Kidney glomerular epithelial cell (primary cell): ENCODE measurements at regions not wholly inside any gene's neighbourhood (a gene's known extent, or its start where the extent isn't known, plus 50 kb on each side); places are given as distances from the start of the nearest gene placed in this dataset.
"Not testable (repeated sequence)": the region's sequence is repeated elsewhere in the genome, so short reads cannot be mapped to it uniquely, and the experiment has no call there.

Experiments used
- DNase-seq: peaks from one replicate; lab custom pipeline; 2025; lab: John Stamatoyannopoulos, UW

- no peak for DNase-seq
Measured at GRCh38 chr9:82722561-82722960, 340.4 kb downstream of the RASEF start.

DNA sequence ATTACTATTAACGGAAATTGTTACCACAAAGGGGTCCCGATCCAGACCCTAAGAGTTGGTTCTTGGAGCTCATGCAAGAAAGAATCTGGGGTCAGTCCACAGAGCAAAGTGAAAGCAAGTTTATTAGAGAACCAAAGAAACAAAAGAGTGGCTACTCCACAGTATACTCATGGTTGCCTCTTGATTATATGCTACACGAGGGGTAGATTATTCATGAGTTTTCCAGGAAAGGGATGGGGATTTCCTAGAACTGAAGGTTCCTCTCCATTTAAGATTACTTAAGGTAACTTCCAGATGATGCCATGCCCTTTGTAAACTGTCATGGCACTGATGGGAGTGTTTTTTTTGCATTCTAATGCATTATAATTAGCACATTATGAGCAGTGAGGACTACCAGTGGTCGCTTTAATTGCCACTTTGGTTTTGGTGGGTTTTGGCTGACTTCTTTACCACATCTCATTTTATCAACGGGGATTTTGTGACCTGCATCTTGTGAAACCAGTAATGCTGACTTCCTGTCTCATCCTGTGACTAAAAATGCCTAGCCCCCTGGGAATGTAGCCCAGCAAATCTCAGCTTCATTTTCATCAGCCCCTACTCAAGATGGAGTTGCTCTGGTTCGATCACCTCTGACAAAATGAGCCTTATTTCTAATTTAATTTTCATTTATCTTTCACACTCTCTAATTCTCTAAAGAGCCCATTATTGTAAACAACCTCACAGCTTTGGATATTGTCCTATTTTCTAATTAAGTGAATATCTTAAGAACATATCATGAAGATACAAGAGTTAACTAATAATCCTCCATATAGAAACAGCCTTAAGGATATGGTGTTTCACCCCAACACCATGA, 336.3 kb downstream of the RASEF start:
- no peak for DNase-seq

- DNase-seq, result no peak
Measured at GRCh38 chr9:82729141-82729540, 333.8 kb downstream of the RASEF start.

GRCh38 chr9:82729991-82730589, 332.9 kb downstream of the RASEF start:
- no peak for DNase-seq

DNA sequence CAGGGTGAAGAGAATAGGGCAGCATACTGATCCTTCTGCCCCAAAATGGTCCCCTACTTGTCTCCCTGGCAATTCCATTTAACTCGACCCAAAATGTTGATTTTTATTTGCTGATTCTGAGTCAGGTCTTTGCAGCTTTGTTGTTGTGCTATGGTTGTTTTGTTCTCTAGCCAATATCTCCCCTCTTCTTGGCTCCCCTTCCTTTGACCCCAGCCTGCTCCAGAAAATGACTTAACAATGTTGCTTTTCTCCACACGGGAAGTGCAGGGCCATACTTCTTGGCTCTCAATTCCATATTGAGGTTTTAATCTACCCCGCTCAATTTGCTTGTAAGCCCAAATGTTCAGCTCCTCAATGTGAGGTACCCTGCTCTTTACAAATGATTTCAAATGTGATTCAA, 330.0 kb downstream of the RASEF start:
- no peak for DNase-seq

- DNase-seq, result no peak
Measured at GRCh38 chr9:82736126-82736525, 326.8 kb downstream of the RASEF start.

DNA sequence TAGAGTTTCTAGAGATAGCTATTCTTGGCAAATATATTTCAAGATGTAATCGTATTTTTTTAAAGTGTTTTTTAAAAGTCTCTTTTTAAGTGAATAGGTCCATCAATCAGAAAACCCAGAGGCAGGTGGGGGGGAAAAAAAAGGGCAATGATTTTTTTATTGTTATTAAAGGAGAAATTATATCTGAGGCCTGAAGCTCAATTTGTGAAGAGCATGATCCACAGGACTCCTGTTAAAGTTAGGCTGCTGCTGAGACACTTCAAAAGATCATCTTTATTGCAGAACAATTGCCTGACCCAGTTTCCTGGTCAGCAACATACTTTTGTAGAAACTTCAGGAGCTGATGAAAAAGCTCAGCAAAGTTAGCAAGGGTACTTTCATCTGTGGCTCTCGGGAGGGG, 326.2 kb downstream of the RASEF start:
- no peak for DNase-seq

DNA sequence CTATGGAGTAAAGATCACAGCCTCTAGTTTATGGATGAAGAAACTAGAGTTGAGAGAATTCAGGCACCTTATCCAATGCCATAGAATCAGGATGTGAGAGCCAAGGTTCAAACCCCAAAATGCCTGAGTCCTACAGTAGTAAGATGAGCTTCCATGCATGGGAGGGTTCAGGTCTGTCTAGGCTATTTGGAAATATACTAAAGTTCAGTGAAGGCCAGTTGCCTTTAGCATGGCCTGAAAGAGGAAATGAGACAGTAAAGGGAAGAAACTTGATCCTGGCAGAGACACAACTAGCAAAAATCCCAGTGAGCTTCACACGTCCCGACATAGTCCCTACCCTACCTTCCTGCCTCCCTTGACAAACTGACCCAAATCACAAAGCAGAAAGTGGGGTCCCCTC, 317.0 kb downstream of the RASEF start:
- no peak for DNase-seq

GRCh38 chr9:82750411-82750913, 312.5 kb downstream of the RASEF start:
- DNase-seq, result no peak

- DNase-seq, result no peak
Measured at GRCh38 chr9:82757924-82758323, 305.0 kb downstream of the RASEF start.

GRCh38 chr9:82761027-82761426, 301.9 kb downstream of the RASEF start:
- DNase-seq, result no peak

DNA sequence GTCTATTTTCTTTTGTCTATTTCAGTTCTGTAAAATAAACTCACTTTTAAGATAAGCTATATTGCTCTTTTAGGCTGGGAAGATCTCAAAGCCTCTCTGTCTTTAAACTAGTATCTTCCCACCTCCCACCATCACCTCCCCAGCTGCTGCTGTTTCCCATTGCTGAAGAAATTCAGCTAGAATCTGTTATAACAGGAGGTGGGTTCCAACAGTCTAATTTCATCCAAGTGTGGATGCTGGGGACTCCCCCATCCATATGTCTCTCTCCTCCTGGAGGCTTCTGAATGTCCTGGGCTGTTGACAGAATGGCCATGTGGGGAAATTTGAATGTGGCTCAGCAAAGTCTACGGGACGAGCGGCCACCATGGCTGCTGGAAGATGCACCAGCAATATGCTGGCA, 301.0 kb downstream of the RASEF start:
- DNase-seq, result no peak

DNA sequence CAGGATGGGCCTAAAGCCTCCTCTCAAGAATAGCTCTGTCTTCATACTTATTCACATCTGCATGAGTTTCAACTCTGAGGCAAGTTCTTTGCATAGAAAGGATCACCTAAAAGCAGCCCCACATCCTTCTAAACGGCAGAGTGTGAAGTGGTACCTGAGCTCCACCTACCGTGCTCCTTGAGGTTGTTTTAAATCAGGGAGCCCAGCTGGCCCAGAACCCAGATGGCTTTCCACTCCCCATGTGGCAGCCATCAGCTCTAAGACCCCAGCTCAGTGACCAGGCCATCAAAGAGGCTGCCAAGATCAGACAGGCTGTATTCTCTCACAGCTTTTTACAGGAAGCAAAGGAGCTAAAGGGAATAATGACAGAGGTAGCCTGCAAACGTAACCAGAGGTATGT, 299.3 kb downstream of the RASEF start:
- DNase-seq, result no peak

DNA sequence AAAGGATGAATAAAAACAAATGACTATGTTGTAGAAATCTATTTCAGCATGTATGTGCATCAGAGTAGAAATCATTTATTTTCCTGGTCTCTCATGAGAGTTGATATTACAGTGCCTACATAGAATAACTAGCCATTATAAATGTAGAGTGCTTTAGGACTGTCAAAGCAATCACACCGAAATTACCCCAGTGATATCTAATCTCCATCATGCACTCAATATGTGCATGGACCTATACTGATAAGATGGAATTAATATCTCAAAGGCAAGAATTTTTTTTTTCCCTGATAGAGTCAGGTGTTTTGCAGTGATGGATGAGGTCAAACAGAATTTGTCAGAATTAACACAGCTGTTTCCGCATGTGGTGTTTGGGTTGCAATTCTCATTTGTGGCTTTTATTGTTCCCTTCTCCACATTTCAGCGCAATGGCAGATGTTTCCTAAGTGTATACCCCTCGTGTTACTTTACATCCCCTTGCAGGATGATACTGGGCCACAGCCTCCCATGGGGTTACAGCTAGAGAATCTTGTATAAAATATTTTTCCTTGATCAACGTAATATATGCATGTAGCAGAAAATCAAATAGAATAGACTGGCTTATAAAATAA, 298.8 kb downstream of the RASEF start:
- DNase-seq, result no peak

GRCh38 chr9:82774707-82775231, 288.2 kb downstream of the RASEF start:
- DNase-seq, result not testable (repeated sequence)

DNA sequence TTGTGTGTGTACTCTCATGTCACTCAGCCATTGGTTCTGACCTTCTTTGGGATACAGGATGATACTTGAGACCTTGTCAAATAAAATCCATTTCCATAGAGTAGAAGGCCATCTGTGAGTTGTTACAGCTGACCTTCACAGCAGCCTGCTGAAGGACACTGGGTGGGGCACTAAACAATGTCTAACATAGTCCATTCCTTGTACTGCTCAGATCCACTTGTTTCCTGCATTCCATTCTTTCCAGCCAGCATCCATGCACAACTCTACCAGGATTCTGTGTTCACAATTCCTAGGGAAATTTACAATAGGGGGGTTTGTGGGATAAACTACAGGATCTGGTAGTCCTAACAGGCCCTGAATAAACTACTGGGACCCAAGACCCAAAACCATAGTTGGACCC, 286.4 kb downstream of the RASEF start:
- no peak for DNase-seq

- DNase-seq, result no peak
Measured at GRCh38 chr9:82777366-82777765, 285.6 kb downstream of the RASEF start.

GRCh38 chr9:82778923-82779322, 284.0 kb downstream of the RASEF start:
- not testable (repeated sequence) for DNase-seq

DNA sequence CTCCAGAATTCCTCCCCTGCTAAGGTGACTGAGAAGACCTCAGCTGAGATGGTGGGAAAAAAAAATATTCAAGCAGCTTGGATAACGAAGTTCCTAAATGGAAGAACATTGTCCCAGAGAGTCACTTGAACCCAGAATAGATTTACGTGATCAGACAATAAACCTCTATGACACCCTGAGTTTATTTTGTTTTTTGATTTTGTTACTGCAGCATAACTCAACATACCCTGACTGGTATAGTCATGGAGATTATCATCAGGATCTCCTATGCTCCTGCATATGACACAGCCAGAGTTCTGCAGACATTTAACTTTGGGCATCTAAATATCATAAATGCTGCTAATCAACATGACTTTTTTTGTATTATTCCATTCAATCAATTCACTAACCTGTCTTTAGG, 282.9 kb downstream of the RASEF start:
- no peak for DNase-seq

- peak; percentile 37 for DNase-seq
Measured at GRCh38 chr9:82781921-82782392, 281.0 kb downstream of the RASEF start.

- DNase-seq, result no peak
Measured at GRCh38 chr9:82783045-82783444, 279.9 kb downstream of the RASEF start.

DNA sequence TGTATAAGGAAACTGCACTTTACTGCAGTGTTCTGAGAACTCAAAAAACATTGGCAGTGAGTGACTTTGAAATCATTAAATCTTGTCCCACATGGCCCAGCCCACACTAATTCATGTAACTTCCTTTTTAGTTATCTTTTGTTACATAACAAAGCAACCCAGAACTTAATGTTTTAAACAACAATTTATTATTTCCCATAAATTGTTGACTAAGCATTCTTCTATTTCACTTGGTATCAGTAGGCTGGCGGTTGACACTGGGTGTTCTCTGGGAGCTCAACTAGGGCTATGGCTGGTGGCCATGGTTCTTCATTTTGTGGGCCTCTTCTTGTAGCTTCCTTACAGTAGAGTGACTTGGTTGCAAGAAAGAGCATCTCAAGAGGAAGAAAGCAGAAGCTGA, 278.4 kb downstream of the RASEF start:
- DNase-seq, result no peak
